Heart left ventricle (tissue), 16 donors: ENCODE measurements at regions not wholly inside any gene's neighbourhood (a gene's known extent, or its start where the extent isn't known, plus 50 kb on each side); places are given as distances from the start of the nearest gene placed in this dataset.

ENCODE experiments used
- ATAC-seq, 4 donors: fragments of 200-7000 bp; cut with Tn5 transposase; one replicate each; pipeline ENCODE4 v1.9.1; 2020 to 2022; ENCODE audit warnings: moderate library complexity in 4 of 4, mild to moderate bottlenecking in 3 of 4, moderate number of reproducible peaks in 1 of 4
- DNase-seq, 5 donors: peaks; one replicate each; pipeline ENCODE4 v3.0.0-alpha.2; 2020
- H3K27ac ChIP-seq, 12 donors: fragments of 200-600 bp; sonication (generic) in 4 of 12; one replicate each; pipeline versions ENCODE4 v1.5.0 to v1.8.0; 2016 to 2022; ENCODE audit warnings: mild to moderate bottlenecking in 2 of 12
- H3K27me3 ChIP-seq, 9 donors: fragments of 200-600 bp; sonication (generic) in 2 of 9; one replicate each; pipeline versions ENCODE4 v1.5.1 to v1.8.0; 2016 to 2022; ENCODE audit warnings: mild to moderate bottlenecking in 3 of 9
- H3K36me3 ChIP-seq, 9 donors: fragments of 200-600 bp; sonication (generic) in 2 of 9; one replicate each; pipeline versions ENCODE4 v1.5.0 to v1.8.0; 2018 to 2022; ENCODE audit warnings: mild to moderate bottlenecking in 2 of 9
- H3K4me1 ChIP-seq, 12 donors: fragments of 200-600 bp; sonication (generic) in 4 of 12; one replicate each; pipeline versions ENCODE4 v1.5.0 to v1.8.0; 2016 to 2022; ENCODE audit warnings: mild to moderate bottlenecking in 3 of 12
- H3K4me3 ChIP-seq, 12 donors: fragments of 200-600 bp; sonication (generic) in 4 of 12; one replicate each; pipeline versions ENCODE4 v1.5.0 to v1.8.0; 2017 to 2022; ENCODE audit warnings: mild to moderate bottlenecking in 9 of 12, moderate library complexity in 4 of 12
- H3K9me3 ChIP-seq, 12 donors: fragments of 200-600 bp; sonication (generic) in 4 of 12; one replicate each; pipeline versions ENCODE4 v1.5.0 to v1.8.0; 2016 to 2022; ENCODE audit warnings: mild to moderate bottlenecking in 1 of 12
- POLR2A ChIP-seq, 2 donors: fragments of 450-650 bp; IDR thresholded peaks; one replicate each; pipeline ENCODE4 v1.6.1; 2017; ENCODE audit warnings: antibody characterized with exemption in 2 of 2, mild to moderate bottlenecking in 2 of 2, moderate library complexity in 2 of 2
- WGBS, 4 donors: extraction: QIAGEN DNeasy Blood & Tissue Kit in 2 of 4; methylation state at CpG; one replicate each; pipeline versions ENCODE4 v1.1.5 to v1.1.7; 2013 to 2018; 5-methylcytosine and 5-hydroxymethylcytosine counted together
- intact Hi-C, 10 donors: fragments of 100-400 bp; cut with DNase I; formaldehyde crosslinking; loops; one replicate each; pipeline versions ENCODE4 v1.11.1 to v1.14.2; 2022
- TF ChIP-seq, protein P1 (sequence below), 12 donors: fragments of 200-600 bp; sonication (generic) in 4 of 12; IDR thresholded peaks; one replicate each; pipeline versions ENCODE4 v1.5.0 to v1.8.0; 2018 to 2022; ENCODE audit warnings: antibody characterized with exemption in 12 of 12, mild to moderate bottlenecking in 5 of 12
- donor health status: ischemic (EF 13 %, LVEDD 7.1; RV severe dilation, severe dysfunction).
- donor health status: healthy with polysubstance abuse.
- donor health status: DM: no; HTN: yes; CAD: no.
- donor health status: DM: no; HTN: no; CAD: no.
- donor health status: ischemic (EF 25% LVEDD 6.9; RV normal size, moderate dysfunction).
- donor health status: ischemic (EF 25% LVEDD 5.7; RV mildly dilated, moderate dysfunction).
- donor health status: healthy.
- donor health status: DM: yes; HTN: yes; CAD: no.
- donor health status: ischemic (EF 35%, LVEDD 5.7; RV mildly dilated, moderate dysfunction).
- donor health status: nonischemic (EF 11% LVEDD 7.7; RV severe dilation, severe dysfunction).
- donor health status: DM: yes; HTN: yes; CAD: no.
- donor health status: PGD.
- donor health status: ischemic (EF 29% LVEDD 5.4; RV normal size, mild dysfunction).
- donor health status: nonischemic (EF 23%, LVEDD 6.1; RV moderate dilation, normal function).

DNA sequence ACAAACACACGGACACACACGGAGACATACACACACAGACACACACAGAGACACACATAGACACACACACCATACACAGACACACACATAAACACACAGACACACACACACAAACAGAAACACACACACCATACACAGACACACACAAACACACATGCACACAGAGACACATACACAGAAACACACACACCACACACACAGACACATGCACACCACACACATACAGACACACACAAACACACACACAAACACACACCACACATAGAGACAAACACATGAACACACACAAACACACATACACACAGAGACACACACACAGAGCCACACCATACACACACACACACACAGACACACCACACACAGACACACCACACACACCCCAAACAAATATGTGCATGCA lies 152.7 kb upstream of the FOXD4L5 start:
- no peaks in the 10 kb centered on the region for H3K27me3 ChIP-seq
- intact Hi-C loops: no loop called here
- ATAC-seq: no peak
- TF ChIP-seq POLR2A (IDR thresholded peaks at IDR 0.05): no peak
- TF ChIP-seq, protein P1, sequence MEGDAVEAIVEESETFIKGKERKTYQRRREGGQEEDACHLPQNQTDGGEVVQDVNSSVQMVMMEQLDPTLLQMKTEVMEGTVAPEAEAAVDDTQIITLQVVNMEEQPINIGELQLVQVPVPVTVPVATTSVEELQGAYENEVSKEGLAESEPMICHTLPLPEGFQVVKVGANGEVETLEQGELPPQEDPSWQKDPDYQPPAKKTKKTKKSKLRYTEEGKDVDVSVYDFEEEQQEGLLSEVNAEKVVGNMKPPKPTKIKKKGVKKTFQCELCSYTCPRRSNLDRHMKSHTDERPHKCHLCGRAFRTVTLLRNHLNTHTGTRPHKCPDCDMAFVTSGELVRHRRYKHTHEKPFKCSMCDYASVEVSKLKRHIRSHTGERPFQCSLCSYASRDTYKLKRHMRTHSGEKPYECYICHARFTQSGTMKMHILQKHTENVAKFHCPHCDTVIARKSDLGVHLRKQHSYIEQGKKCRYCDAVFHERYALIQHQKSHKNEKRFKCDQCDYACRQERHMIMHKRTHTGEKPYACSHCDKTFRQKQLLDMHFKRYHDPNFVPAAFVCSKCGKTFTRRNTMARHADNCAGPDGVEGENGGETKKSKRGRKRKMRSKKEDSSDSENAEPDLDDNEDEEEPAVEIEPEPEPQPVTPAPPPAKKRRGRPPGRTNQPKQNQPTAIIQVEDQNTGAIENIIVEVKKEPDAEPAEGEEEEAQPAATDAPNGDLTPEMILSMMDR (IDR thresholded peaks at IDR 0.05): no peak
- no peak overlapping the region for H3K27ac ChIP-seq
- H3K4me3 ChIP-seq: no peak overlapping the region
- no peaks in the 10 kb centered on the region for H3K9me3 ChIP-seq
- no peak for DNase-seq
- H3K36me3 ChIP-seq: no peaks in the 10 kb centered on the region
- WGBS, 4 donors: 64 to 80% (median 70%) methylated on average over 2 of the region's 2 CpGs
- H3K4me1 ChIP-seq: no peaks in the 10 kb centered on the region

DNA sequence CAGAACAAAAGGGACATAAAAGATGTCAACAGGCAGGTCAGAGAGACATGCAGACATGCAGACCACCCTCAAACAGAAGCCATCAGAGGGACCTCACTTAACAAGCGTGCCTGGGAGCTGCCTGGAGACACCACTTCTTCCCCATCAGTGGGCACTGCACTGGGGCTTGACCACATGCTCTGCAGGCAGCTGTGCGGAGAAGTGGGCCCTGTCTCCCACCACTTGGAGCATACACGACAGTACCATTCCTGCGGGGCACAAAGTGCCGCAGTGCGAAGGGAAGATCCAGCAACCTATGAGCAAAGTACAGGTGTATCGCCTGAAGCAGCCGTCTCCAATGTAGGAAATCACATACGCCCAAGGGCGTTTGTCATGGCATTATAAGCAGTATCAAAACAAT lies 150.5 kb upstream of the FOXD4L5 start:
- TF ChIP-seq POLR2A (IDR thresholded peaks at IDR 0.05): no peak
- TF ChIP-seq, protein P1 (IDR thresholded peaks at IDR 0.05): no peak
- no peak overlapping the region for H3K27ac ChIP-seq
- H3K4me3 ChIP-seq: no peak overlapping the region
- intact Hi-C loops: no loop called here
- H3K9me3 ChIP-seq: no peaks in the 10 kb centered on the region
- H3K36me3 ChIP-seq: no peaks in the 10 kb centered on the region
- 79 to 90% (median 83%) methylated on average over 7 to 10 of the region's 10 CpGs for WGBS, 4 donors
- H3K27me3 ChIP-seq: no peaks in the 10 kb centered on the region
- DNase-seq: no peak
- no peak for ATAC-seq
- H3K4me1 ChIP-seq: no peaks in the 10 kb centered on the region

DNA sequence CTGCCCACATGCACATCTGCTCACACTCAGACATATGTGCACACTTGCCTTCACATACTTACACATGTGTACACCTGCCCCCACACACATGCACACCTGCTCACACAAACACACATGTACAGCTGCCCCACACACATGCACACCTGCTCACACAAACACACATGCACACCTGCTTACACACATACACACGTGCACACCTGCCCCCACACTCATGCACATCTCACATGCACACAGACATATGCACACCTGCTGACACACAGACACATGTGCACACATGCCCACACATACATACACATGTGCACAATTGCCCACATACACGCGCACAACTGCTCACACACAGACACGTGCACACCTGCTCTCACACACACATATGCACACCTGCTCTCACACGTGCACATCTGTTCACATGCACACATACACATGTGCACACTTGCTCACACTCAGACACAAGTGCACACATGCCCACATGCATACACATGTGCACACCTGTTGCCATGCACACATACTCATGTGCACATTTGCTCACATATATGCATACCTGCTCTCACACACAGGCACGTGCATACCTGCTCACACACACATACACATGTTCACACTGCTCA lies 147.8 kb upstream of the FOXD4L5 start:
- no peak for TF ChIP-seq POLR2A (IDR thresholded peaks at IDR 0.05)
- TF ChIP-seq, protein P1 (IDR thresholded peaks at IDR 0.05): no peak
- intact Hi-C loops: no loop called here
- H3K27ac ChIP-seq: no peak overlapping the region
- WGBS, 4 donors: 89 to 94% (median 90%) methylated on average over 6 of the region's 6 CpGs
- no peaks in the 10 kb centered on the region for H3K36me3 ChIP-seq
- no peaks in the 10 kb centered on the region for H3K9me3 ChIP-seq
- H3K4me3 ChIP-seq: no peak overlapping the region
- no peaks in the 10 kb centered on the region for H3K27me3 ChIP-seq
- DNase-seq (no peak), ATAC-seq (no peak)
- no peaks in the 10 kb centered on the region for H3K4me1 ChIP-seq

DNA sequence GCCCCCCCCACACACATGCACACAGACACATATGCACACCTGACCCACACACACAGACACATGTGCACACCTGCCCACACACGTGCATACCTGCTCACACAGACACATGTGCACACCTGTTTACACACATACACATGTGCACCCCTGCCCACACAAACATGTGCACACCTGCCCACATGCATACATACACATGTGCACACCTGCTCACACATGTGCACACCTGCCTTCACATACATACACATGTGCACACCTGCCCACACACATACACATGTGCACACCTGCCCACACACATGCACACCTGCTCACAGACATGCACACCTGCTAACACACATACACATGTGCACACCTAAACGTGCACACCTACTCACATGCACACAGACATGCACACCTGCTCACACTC lies 147.0 kb upstream of the FOXD4L5 start:
- DNase-seq (no peak), ATAC-seq (no peak)
- H3K36me3 ChIP-seq: no peaks in the 10 kb centered on the region
- intact Hi-C loops: no loop called here
- 73 to 82% (median 79%) methylated on average over 2 of the region's 2 CpGs for WGBS, 4 donors
- no peak overlapping the region for H3K27ac ChIP-seq
- no peaks in the 10 kb centered on the region for H3K4me1 ChIP-seq
- H3K4me3 ChIP-seq: no peak overlapping the region
- no peaks in the 10 kb centered on the region for H3K27me3 ChIP-seq
- TF ChIP-seq, protein P1 (IDR thresholded peaks at IDR 0.05): no peak
- no peak for TF ChIP-seq POLR2A (IDR thresholded peaks at IDR 0.05)
- no peaks in the 10 kb centered on the region for H3K9me3 ChIP-seq
